Activated naive CD4-positive, alpha-beta T cell treated with anti-CD3 and anti-CD28 coated beads, Interleukin-2, amount 50 U/mL, for 72 hours (primary cell): ENCODE measurements at regions not wholly inside any gene's neighbourhood (a gene's known extent, or its start where the extent isn't known, plus 50 kb on each side); places are given as distances from the start of the nearest gene placed in this dataset.

Experiments
- ATAC-seq, 2 donors: fragments of 150-1000 bp; cut with Tn5 transposase; 2 replicates each; pipeline ENCODE4 v1.10.0; 2021; ENCODE audit warnings: mild to moderate bottlenecking in 2 of 2, moderate library complexity in 2 of 2
- DNase-seq, 2 donors: peaks; one replicate each; pipeline ENCODE4 v3.0.0; 2021 to 2022; ENCODE audit warnings: low spot score in 2 of 2
- H3K27ac Mint-ChIP-seq, 2 donors: one replicate each; pipeline ENCODE4 v1.8.0; 2022; ENCODE audit warnings: mild to moderate bottlenecking in 2 of 2, mixed read lengths in 2 of 2
- H3K36me3 Mint-ChIP-seq, 2 donors: one replicate each; pipeline ENCODE4 v1.8.0; 2022; ENCODE audit warnings: mixed read lengths in 2 of 2
- H3K9me3 Mint-ChIP-seq, 2 donors: one replicate each; pipeline ENCODE4 v1.8.0; 2022; ENCODE audit warnings: mixed read lengths in 2 of 2

GRCh38 chr9:17928768-17929167 lies 349.9 kb downstream of the SH3GL2 start:
- H3K9me3 Mint-ChIP-seq = peaks cover 3% of the 10 kb centered on the region in 2 donors
- no peak overlapping the region for H3K27ac Mint-ChIP-seq
- peaks cover 0 to 4% of the 10 kb centered on the region in 2 donors for H3K36me3 Mint-ChIP-seq

GRCh38 chr9:17929506-17929905 lies 350.6 kb downstream of the SH3GL2 start:
- ATAC-seq = no peak
- no peak overlapping the region for H3K27ac Mint-ChIP-seq

More at GRCh38 chr9:17928768-17929167, 349.9 kb downstream of the SH3GL2 start:
- ATAC-seq (no peak), DNase-seq (no peak)

GRCh38 chr9:17930071-17930470 lies 351.2 kb downstream of the SH3GL2 start:
- H3K9me3 Mint-ChIP-seq = peaks cover 3% of the 10 kb centered on the region in 2 donors
- no peak for ATAC-seq
- peaks cover 0 to 4% of the 10 kb centered on the region in 2 donors for H3K36me3 Mint-ChIP-seq
- H3K27ac Mint-ChIP-seq = no peak overlapping the region
- no peak for DNase-seq

More at GRCh38 chr9:17929506-17929905, 350.6 kb downstream of the SH3GL2 start:
- H3K36me3 Mint-ChIP-seq = peaks cover 0 to 4% of the 10 kb centered on the region in 2 donors
- no peak for DNase-seq
- H3K9me3 Mint-ChIP-seq = peaks cover 3% of the 10 kb centered on the region in 2 donors

- ATAC-seq = no peak
- DNase-seq = no peak
- peaks cover 8 to 9% of the 10 kb centered on the region in 2 donors for H3K9me3 Mint-ChIP-seq
- no peak overlapping the region for H3K27ac Mint-ChIP-seq
- H3K36me3 Mint-ChIP-seq = no peaks in the 10 kb centered on the region
Measured at GRCh38 chr9:17936365-17936764, 357.5 kb downstream of the SH3GL2 start.

GRCh38 chr9:17938035-17938655 lies 359.3 kb downstream of the SH3GL2 start:
- DNase-seq = no peak
- Mint-ChIP-seq H3K9me3 (peaks cover 11 to 12% of the 10 kb centered on the region in 2 donors), H3K27ac (no peak overlapping the region), H3K36me3 (no peaks in the 10 kb centered on the region)
- ATAC-seq = no peak

- Mint-ChIP-seq H3K27ac (no peak overlapping the region), H3K36me3 (peaks cover 0 to 6% of the 10 kb centered on the region in 2 donors), H3K9me3 (peaks cover 20 to 21% of the 10 kb centered on the region in 2 donors)
- ATAC-seq (no peak), DNase-seq (no peak)
Measured at GRCh38 chr9:17942498-17942897, 363.6 kb downstream of the SH3GL2 start.

GRCh38 chr9:17955409-17955808 lies 376.5 kb downstream of the SH3GL2 start:
- Mint-ChIP-seq H3K36me3 (no peaks in the 10 kb centered on the region), H3K27ac (no peak overlapping the region), H3K9me3 (peaks cover 3 to 4% of the 10 kb centered on the region in 2 donors)
- no peak for DNase-seq
- ATAC-seq = no peak

- no peak for ATAC-seq
- DNase-seq = no peak
- no peak overlapping the region for H3K27ac Mint-ChIP-seq
- H3K9me3 Mint-ChIP-seq = peaks cover 3 to 4% of the 10 kb centered on the region in 2 donors
- no peaks in the 10 kb centered on the region for H3K36me3 Mint-ChIP-seq
Measured at GRCh38 chr9:17958363-17958762, 379.5 kb downstream of the SH3GL2 start.

- DNase-seq (no peak), ATAC-seq (no peak)
- Mint-ChIP-seq H3K27ac (no peak overlapping the region), H3K36me3 (no peaks in the 10 kb centered on the region), H3K9me3 (peaks cover 3 to 4% of the 10 kb centered on the region in 2 donors)
Measured at GRCh38 chr9:17962747-17963146, 383.9 kb downstream of the SH3GL2 start.

GRCh38 chr9:17963498-17963897 lies 384.6 kb downstream of the SH3GL2 start:
- ATAC-seq = no peak

GRCh38 chr9:17967731-17968130 lies 388.9 kb downstream of the SH3GL2 start:
- Mint-ChIP-seq H3K27ac (no peak overlapping the region), H3K36me3 (no peaks in the 10 kb centered on the region), H3K9me3 (no peaks in the 10 kb centered on the region)
- ATAC-seq (no peak), DNase-seq (no peak)

More at GRCh38 chr9:17963498-17963897, 384.6 kb downstream of the SH3GL2 start:
- DNase-seq = no peak
- Mint-ChIP-seq H3K36me3 (no peaks in the 10 kb centered on the region), H3K27ac (no peak overlapping the region), H3K9me3 (peaks cover 0 to 4% of the 10 kb centered on the region in 2 donors)

GRCh38 chr9:17969232-17969631 lies 390.4 kb downstream of the SH3GL2 start:
- Mint-ChIP-seq H3K36me3 (no peaks in the 10 kb centered on the region), H3K27ac (no peak overlapping the region), H3K9me3 (peaks cover 0 to under 1% of the 10 kb centered on the region in 2 donors)
- DNase-seq (no peak), ATAC-seq (no peak)

GRCh38 chr9:17970277-17970676 lies 391.4 kb downstream of the SH3GL2 start:
- ATAC-seq (no peak), DNase-seq (no peak)
- H3K36me3 Mint-ChIP-seq = no peaks in the 10 kb centered on the region
- H3K9me3 Mint-ChIP-seq = peaks cover 4 to 8% of the 10 kb centered on the region in 2 donors
- peak overlapping the region in 1 of 2 donors; percentile 8 for H3K27ac Mint-ChIP-seq

GRCh38 chr9:17978773-17979172 lies 399.9 kb downstream of the SH3GL2 start:
- ATAC-seq = no peak
- peaks cover 36 to 48% of the 10 kb centered on the region in 2 donors for H3K9me3 Mint-ChIP-seq
- H3K36me3 Mint-ChIP-seq = peaks cover 0 to 24% of the 10 kb centered on the region in 2 donors
- H3K27ac Mint-ChIP-seq = no peak overlapping the region
- no peak for DNase-seq

GRCh38 chr9:17986595-17986994 lies 407.7 kb downstream of the SH3GL2 start:
- H3K36me3 Mint-ChIP-seq = peaks cover 0 to 2% of the 10 kb centered on the region in 2 donors
- H3K9me3 Mint-ChIP-seq = peaks cover 3 to 7% of the 10 kb centered on the region in 2 donors
- DNase-seq (no peak), ATAC-seq (no peak)
- no peak overlapping the region for H3K27ac Mint-ChIP-seq

GRCh38 chr9:17987189-17987588 lies 408.3 kb downstream of the SH3GL2 start:
- no peak overlapping the region for H3K27ac Mint-ChIP-seq

GRCh38 chr9:17988489-17988888 lies 409.6 kb downstream of the SH3GL2 start:
- peaks cover 3% of the 10 kb centered on the region in 2 donors for H3K9me3 Mint-ChIP-seq
- no peak overlapping the region for H3K27ac Mint-ChIP-seq
- no peak for ATAC-seq
- no peak for DNase-seq
- no peaks in the 10 kb centered on the region for H3K36me3 Mint-ChIP-seq

More at GRCh38 chr9:17987189-17987588, 408.3 kb downstream of the SH3GL2 start:
- DNase-seq = no peak
- Mint-ChIP-seq H3K36me3 (no peaks in the 10 kb centered on the region), H3K9me3 (peaks cover 3% of the 10 kb centered on the region in 2 donors)
- ATAC-seq = no peak

GRCh38 chr9:17990602-17991001 lies 411.7 kb downstream of the SH3GL2 start:
- DNase-seq = no peak
- Mint-ChIP-seq H3K36me3 (no peaks in the 10 kb centered on the region), H3K27ac (no peak overlapping the region), H3K9me3 (peaks cover 3% of the 10 kb centered on the region in 2 donors)
- no peak for ATAC-seq
